MV-4-11 (cell line): ENCODE measurements at regions not wholly inside any gene's neighbourhood (a gene's known extent, or its start where the extent isn't known, plus 50 kb on each side); places are given as distances from the start of the nearest gene placed in this dataset.

ENCODE experiments used
- DNase-seq: peaks from one replicate; lab custom pipeline; 2025; lab: John Stamatoyannopoulos, UW

- DNase-seq = no peak
Measured at GRCh38 chrX:57848857-57849256, 61.4 kb downstream of the ZXDA start.

GRCh38 chrX:57822818-57823217 is 87.4 kb downstream of the ZXDA start:
- DNase-seq = no peak

- no peak for DNase-seq
Measured at GRCh38 chrX:57822398-57822797, 87.9 kb downstream of the ZXDA start.

- DNase-seq = peak; percentile 3
Measured at GRCh38 chrX:57821703-57822387, 88.4 kb downstream of the ZXDA start.

GRCh38 chrX:57817302-57817701 is 93.0 kb downstream of the ZXDA start:
- DNase-seq = peak; percentile 0

GRCh38 chrX:57772637-57773036 is 92.6 kb upstream of the NLRP2B start:
- DNase-seq = no peak

GRCh38 chrX:57771689-57772088 is 91.6 kb upstream of the NLRP2B start:
- no peak for DNase-seq

- DNase-seq = no peak
Measured at GRCh38 chrX:57752866-57753265, 72.8 kb upstream of the NLRP2B start.

- DNase-seq = no peak
Measured at GRCh38 chrX:57741107-57741506, 61.0 kb upstream of the NLRP2B start.

- no peak for DNase-seq
Measured at GRCh38 chrX:57737881-57738280, 57.8 kb upstream of the NLRP2B start.
